Ishikawa (cell line): ENCODE measurements at regions not wholly inside any gene's neighbourhood (a gene's known extent, or its start where the extent isn't known, plus 50 kb on each side); places are given as distances from the start of the nearest gene placed in this dataset.

Experiments
- NFIC ChIP-seq: IDR thresholded peaks from 2 replicates; pipeline ENCODE4 v1.6.1; 2012
- RAD21 ChIP-seq: IDR thresholded peaks from 2 replicates; pipeline ENCODE4 v1.6.1; 2012; ENCODE audit warnings: low read depth
- TCF12 ChIP-seq: IDR thresholded peaks from 2 replicates; pipeline ENCODE4 v1.6.1; 2012; ENCODE audit warnings: low read depth
- ZBTB7A ChIP-seq: IDR thresholded peaks from 2 replicates; pipeline ENCODE4 v1.6.1; 2012; ENCODE audit warnings: low read depth
- TF ChIP-seq, protein P1 (sequence below): IDR thresholded peaks from 2 replicates; pipeline ENCODE4 v1.6.1; 2012; ENCODE audit warnings: low read depth, mild to moderate bottlenecking

DNA sequence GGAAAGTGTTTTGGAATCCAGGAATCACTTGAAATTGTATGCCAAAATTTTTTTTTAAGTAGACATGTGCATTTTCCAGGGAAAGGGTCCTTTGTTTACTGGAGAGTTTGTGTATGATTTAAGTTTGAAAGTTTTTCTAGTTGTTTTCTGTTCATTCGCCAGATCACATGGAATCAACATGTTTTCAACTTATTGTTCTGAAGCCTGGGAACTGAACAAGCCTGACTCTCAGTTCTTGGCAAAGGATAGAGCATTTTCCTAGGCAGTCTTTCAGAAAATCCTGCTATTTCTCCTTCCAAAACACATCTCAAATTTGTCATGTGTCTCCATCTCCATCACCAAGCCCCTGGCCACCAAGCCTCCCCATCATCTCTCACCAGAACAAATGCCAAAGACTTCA, 374.8 kb downstream of the MAFB start:
- TF ChIP-seq TCF12 (no peak), ZBTB7A (no peak), RAD21 (no peak), NFIC (no peak)
- TF ChIP-seq, protein P1, sequence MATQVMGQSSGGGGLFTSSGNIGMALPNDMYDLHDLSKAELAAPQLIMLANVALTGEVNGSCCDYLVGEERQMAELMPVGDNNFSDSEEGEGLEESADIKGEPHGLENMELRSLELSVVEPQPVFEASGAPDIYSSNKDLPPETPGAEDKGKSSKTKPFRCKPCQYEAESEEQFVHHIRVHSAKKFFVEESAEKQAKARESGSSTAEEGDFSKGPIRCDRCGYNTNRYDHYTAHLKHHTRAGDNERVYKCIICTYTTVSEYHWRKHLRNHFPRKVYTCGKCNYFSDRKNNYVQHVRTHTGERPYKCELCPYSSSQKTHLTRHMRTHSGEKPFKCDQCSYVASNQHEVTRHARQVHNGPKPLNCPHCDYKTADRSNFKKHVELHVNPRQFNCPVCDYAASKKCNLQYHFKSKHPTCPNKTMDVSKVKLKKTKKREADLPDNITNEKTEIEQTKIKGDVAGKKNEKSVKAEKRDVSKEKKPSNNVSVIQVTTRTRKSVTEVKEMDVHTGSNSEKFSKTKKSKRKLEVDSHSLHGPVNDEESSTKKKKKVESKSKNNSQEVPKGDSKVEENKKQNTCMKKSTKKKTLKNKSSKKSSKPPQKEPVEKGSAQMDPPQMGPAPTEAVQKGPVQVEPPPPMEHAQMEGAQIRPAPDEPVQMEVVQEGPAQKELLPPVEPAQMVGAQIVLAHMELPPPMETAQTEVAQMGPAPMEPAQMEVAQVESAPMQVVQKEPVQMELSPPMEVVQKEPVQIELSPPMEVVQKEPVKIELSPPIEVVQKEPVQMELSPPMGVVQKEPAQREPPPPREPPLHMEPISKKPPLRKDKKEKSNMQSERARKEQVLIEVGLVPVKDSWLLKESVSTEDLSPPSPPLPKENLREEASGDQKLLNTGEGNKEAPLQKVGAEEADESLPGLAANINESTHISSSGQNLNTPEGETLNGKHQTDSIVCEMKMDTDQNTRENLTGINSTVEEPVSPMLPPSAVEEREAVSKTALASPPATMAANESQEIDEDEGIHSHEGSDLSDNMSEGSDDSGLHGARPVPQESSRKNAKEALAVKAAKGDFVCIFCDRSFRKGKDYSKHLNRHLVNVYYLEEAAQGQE, result no peak
